ENCODE measurements at regions not wholly inside any gene's neighbourhood (a gene's known extent, or its start where the extent isn't known, plus 50 kb on each side); places are given as distances from the start of the nearest gene placed in this dataset.

- TF ChIP-seq TAF1 (IDR thresholded peaks at IDR 0.05; ENCODE audit: low read depth, low read length) (no peak), POLR2A (IDR thresholded peaks at IDR 0.05; ENCODE audit: low read depth, low read length) (no peak), POLR2AphosphoS5 (IDR thresholded peaks at IDR 0.05; ENCODE audit: low read depth, low read length) (no peak), PAX5 (IDR thresholded peaks at IDR 0.05; ENCODE audit: insufficient read depth, low read length, severe bottlenecking) (no peak)
Measured at GRCh38 chr18:11512096-11513025, 97.0 kb upstream of the SLC35G4 start.

Data from GM12891 (cell line).